Umbilical cord (tissue), 1 donor: ENCODE measurements at regions not wholly inside any gene's neighbourhood (a gene's known extent, or its start where the extent isn't known, plus 50 kb on each side); places are given as distances from the start of the nearest gene placed in this dataset.

ENCODE experiments used
- DNase-seq: peaks from one replicate; pipeline ENCODE4 v3.0.0-alpha.2; 2015; ENCODE audit warnings: low spot score

DNA sequence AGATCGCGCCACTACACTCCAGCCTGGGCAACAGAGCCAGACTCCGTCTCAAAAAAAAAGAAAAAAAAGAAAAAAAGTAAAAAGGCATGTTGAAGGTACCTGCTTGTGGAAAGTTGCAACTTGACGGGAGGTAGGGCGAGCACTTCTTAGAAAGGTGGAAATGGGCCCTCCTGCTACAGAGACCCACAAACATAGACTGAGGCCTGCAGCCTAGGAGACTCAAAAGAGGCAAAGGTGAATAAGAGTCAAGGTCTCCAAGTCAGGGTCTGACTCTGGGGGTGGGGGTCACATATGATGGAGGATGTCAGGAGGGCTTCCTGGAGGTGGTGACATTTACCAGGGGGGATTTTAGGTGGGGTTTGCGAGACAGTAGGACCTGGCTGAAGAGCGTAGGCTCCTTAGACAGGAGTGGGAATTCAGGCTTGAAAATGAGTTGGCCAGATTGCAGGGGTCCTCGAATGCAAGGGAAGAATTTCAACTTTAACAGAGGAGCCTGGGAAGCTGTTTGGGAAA, 303.0 kb downstream of the SEC14L1 start:
- no peak for DNase-seq

DNA sequence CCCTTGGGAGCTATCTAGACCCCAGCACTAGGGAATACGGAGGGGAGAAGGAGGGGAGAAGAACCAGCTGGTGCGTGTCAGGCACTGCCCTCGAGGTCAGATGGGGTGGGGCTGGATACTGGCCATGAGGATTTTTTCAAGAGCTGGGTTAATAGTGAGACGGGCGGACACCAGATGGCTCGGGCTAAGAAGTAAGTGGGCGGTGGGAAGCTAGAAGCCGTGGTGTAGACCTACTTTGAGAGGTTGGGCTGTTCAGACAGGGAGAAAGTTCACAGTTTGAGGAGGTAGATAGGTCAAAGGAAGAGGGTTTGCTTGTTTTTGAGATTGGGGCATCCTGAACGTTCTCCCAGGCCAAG, 303.8 kb downstream of the SEC14L1 start:
- DNase-seq: peak; percentile 87

DNA sequence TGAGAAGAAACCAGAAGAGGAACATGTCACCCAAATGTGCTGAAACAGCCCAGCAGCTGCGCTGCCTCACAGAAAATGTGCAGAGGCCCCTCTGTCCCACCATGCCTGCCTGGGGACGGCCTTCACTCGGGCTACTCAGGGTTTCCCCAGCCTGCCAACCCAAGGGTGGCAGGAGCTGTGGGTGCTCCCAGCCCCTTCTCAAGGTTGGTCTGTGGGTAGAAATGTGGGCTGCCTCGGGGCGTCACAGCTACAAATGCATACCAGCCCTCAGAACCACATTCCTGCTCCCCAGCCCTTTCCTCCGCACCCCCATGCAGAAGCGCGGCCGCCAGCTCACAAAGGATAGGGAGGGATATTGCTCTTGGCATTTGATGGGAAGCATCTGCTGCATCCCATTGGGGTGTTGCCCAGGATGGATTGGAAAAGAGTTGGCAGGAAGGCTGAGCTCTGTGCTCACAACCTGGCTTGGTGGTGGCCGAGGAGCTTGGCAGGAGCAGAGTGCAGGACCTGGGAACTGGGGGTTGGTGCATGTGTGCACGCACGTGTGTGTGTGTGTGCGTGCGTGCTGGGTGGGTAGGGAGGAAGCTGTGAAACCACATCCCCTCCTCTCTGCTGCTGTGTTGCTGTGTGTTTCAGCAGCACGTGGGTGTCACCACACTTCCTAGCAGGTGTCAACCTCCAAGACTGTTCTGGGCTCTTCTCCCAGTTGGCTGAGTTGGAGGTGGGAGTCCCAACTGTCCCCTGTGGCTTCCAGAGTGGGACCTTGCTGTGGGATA, 304.4 kb downstream of the SEC14L1 start:
- DNase-seq: peak; percentile 88

DNA sequence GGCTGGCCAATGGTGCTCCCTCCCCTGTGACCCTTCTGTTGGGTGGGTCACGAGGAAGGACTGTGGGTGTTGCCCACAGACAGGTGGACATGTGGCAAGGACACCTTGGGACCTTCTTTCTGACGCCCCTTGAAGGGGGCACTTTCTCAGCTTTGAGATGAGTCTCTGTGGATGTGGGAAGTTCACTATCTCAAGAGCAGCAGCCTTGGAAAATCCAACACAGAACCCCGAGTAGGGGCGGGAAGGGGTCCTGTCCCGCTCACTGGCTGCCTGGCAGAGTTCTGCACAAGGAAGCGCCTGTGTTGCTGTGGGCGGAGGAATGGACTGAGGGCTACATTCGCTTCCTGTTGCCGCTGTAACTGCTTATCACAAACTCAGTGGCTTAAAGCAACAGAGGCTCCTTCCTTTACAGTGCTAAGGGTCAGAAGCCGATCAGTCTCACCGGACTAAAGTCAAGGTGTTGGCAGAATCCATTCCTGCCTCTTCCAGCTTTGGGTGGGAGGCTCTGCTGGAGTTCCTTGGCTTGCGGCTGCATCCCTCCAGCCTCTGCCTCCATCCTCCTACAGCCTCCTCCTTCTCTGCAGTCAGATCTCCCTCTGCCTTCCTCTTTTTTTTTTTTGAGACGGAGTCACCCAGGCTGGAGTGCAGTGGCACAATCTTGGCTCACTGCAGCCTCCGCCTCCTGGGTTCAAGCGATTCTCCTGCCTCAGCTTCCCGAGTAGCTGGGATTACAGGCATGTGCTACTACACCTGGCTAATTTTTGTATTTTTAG, 305.2 kb downstream of the SEC14L1 start:
- peak; percentile 71 for DNase-seq

DNA sequence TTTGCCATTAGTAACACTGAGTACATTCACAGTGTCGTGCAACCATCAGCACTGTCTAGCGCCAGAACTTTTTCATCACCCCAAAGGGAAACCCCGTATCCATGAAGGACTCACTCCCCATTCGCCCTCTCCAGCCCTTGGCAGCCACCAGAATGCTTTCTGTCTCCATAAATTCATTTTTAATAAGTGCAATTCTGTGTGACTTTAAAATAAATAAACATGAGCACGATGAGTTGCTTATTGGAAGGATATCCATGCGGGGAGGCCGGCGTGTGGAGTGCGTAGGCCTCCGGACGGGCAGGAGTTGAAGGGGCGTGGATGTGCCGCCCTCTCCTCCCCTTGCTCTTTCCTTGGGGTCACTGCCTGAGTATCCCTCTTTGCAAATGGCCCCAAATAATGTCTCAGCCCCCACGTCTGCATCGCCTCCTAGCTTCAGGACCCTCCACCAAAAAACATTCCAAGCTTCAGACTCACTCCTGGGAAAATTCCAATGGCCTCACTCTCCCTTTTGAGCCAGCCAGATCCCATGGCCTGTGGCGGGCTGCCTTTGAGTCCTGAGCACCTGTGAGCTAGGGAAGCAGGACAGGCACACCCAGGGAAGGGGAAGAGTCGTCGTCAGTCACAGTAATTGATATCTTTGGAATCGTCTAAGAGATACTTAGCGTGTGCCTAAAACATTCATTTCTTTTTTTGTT, 306.3 kb downstream of the SEC14L1 start:
- no peak for DNase-seq

DNA sequence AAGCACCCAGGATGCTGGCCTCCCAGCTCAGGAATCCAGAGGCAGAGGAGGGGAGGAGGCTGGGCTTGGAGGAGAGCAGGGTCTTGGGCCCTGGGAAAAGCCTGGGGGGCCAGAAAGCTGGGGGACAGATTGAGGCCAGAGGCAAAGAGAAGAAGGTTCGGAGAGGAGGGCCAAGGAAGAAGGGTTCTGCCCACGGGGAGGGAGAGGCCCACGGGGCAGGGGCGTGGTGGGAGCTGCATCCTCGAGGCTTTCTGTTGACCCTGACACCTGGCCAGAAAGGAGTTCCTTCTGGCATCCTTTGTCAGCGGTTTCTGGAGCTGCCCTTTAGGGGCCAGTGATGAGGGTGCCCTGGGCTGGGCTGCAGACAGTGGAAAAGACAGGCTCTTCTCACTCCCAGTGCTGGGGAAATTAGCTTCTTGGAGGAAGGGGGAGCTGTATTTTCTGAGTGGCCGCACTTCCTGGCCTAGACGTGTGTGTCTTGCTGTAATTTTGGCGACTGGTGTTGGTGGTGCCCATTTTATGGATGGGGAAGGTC, 308.7 kb downstream of the SEC14L1 start:
- no peak for DNase-seq

DNA sequence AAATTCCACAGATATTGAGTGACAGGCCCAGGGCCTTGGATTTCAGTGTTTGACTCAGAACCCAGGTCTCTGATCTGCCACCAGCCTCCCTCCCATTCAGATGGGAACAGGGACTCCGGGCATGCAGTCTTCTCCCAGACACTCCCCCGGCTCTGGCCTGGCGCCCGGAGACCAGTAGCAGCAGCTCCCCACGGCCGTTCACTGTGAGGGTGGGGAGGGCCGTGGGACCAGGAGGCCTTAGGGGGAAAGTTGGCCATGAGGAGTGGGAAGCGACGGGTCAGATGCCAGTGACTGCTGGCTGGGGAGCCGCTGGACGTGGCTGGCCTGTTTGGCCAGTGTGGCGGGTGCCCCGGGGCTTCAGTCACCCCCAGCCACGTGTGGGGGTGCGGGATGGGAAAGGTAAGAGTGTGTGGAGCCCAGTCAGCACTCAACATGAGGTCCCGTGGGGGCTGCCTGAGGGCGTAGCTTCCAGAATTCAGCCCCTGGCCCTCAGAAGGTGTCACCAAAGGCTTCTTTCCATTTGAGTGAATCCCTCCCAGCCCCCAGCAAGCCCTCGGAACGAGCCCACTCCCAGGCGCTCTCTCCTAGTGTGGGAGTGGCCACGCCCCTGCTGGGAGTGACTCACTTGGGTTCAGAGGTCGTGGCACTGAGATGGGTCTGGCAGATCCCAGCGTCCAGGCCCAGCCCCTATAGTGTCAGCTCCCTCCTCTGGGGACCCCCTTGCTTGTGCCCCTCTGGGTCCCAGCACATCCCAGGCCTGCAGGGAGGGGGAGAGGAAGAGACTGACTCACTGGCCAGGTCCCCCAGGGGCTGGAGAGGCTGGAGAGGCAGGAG, 309.4 kb downstream of the SEC14L1 start:
- peak; percentile 90 for DNase-seq

DNA sequence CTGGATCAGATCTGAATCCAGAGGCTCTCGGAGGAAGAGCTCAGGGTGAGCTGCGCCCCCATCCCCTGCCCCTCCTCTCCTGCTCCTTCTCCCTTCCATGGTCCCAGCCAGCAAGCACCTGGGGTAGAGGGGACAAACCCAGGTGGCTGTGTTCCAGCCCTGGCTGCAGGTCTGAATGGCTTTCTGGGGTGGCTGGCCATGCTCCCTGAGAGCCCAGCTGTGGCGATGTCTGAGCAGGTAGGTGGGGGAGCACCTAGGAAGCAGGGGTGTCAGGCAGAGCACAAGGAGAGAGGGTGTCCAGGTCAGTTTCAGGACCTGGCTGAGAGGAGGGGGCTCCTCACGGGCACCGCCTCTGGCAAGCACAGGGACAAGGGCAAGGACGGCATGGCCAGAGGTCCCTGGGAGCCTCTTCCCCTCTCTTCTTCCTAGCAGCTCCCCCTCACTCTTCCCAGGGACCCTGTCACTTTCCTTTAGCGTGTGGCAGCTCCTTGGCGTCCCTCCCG, 310.0 kb downstream of the SEC14L1 start:
- DNase-seq: no peak

DNA sequence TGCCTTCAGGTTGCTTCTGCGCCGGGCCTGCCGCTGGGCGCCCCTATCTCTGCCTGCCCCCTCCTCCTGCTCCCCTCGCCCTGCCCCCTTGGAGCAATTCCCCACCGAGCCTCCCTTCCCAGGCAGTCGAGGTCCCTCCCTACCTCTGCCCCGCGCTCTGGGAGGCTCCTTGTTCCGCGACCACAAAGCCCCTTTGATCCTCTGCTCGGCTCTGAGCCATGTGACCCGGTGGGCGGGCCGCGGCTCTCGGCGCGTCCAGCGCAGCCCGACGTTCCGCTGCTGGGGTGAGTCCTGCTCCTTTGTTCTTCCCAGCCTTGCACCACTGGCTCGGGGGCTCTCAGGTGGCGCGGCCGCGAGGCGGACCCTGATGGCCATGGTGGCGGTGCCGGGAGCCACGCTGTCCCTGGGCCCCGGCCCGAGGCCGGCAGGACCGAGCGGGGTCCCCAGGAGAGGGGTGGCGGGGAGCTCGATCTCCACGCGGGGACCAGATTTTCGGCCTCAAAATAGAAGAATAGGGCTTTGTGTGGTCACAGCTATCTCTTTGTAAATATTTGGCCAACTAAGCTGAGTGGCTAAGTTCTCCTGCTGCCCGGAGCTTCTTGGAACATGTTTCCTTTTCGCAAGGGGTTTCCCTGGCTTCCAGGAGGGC, 310.6 kb downstream of the SEC14L1 start:
- peak; percentile 93 for DNase-seq

DNA sequence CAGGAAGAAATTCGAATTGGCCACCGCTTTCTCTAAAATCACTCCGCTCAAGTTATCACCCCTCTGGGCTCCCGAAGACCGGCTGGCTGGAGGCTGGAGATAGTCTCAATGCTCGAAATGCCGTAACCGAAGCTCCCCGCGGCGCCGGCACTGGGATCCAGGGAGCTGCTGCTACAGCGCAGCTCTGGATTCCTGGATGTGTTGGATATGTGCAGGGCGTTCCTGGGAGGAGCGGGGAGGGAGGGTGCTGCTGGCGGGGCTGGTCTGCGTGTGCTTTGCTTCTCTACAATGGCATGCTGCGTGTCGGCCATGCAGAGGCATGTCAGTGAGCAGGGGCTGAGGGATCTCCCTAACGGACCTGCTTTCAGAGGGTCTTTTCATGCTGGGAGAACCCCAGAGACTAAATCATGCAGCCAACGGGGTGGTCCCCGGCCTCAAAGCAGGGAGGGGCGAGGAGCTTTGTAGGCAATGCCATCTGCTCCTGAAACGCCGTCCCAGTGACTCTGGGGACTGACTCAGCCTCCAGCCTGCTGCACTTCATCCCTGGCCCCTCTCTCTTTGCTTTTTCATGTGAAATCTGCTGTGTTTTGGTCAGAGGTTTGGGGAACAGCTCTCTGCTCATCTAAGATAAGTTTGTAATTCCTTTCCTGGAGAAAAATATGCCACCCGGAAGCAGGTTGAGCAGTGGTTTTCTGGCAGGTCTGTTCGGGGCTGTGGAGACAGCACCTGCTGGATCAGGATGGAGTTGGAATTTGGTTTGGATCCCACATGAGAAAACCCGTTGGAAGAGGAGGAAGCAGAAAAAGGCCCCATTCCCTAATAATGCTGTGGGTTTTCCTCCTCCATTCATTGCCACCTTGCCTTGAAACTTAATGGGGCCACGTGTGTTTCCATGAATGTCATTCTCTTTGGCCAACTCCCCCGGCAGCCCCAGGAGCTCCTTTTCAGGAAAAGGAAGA, 311.4 kb downstream of the SEC14L1 start:
- DNase-seq: peak; percentile 93

DNA sequence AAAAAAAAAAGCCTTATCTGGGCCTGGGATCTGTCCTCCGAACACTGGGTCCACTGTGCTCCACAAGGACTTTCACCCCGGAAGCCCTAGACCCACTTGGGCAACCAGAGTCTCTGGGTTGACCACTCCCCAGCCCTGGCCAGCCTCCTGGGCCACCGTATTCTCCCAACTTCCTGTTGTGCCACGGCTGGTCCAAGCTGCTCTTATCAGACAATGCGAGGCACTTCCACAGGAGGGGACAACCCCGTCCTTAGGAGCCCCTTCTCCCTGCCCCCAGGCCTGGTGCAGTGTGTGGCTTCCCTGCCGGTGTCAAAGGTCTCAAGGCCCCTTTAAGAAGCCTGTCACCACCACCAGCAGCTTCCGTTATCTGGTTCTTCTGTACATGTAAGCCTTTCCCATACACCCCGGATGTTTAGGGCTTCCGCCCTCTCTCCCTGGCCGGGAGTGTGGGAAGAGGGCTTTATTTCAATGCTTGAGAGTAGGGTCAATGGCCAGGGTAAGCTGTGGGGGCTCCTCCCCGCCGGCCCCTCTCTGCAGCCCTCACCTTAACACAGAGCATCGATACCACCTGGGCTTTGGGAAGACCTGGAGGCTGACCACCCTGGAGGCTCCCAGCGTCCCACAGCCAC, 313.0 kb downstream of the SEC14L1 start:
- no peak for DNase-seq

DNA sequence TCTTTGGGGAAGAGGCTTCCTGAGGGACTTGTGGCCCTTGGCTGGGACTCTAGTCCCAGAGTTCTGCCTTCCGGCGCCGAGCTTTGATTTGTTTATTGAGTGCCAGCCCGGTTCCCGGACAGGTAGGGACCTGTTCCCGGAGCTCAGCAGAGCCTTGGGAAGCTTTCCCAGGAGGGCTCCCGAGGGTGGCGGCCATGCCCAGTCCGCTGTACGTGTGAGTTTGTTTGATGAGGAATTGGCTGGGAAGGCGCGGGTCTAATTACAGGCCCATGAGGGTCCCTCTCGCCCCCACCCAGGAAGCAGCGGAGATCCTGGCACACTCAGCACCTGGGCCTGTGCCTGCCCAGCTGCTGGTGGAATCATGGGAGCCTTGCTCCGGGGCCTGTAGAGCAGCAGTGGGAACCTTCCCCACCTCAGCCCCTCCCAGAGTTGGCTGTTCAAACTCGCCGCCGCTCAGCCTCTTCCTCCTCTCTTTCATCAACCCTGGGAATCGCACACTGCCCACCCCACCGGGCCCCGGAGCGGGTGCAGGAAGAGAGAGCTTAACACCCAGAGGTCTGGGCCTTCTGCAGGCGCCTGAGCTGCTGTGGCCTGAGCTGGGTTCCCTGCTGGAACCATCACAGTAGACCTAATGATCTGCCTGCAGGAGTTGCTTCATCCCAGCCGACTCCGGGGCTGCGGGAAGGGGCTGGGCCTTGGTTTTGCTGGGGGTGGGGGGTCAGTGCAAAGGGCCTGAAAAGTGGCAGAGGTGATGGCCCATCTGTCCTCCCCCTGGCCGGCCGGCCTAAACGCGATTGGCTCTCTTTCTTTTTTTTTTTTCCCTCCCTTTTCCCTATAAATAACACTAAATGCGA, 313.7 kb downstream of the SEC14L1 start:
- DNase-seq: no peak

DNA sequence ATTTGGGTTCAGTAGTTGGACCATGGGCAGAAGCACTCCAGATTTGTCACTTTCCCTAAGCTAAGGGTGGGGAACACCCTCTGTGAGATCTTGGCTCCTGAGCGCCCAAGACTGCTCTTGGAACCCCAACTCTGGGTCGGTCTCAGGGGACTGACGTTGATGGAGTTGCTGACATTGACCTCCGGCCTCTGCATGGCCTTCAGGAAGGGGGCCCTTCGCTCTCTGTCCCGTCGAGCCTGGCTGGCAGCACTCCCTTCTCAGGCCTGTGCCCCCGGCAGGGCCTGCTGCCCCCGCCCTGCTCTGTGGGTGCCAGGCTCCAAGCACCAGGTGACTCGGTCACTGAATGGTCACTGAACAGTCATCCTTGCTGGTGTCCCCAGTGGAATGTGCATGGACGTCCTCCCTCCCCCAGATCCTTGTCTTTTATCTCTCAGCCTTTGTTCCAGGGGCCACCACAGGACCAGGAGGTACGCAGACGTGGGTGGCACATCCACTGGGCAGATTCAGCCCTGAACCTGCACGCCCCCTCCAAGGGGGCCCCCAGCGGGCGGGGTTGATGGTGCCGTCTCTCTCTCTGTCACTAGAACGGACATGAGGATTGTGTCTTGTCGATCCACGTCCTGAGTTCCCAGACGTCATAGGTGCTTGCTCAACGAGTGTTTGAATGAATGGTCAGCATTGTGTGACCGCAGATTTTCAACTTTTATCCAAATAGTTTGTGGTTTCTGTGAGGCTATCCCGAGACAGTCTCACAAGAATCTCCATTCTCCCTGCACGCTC, 314.5 kb downstream of the SEC14L1 start:
- no peak for DNase-seq

DNA sequence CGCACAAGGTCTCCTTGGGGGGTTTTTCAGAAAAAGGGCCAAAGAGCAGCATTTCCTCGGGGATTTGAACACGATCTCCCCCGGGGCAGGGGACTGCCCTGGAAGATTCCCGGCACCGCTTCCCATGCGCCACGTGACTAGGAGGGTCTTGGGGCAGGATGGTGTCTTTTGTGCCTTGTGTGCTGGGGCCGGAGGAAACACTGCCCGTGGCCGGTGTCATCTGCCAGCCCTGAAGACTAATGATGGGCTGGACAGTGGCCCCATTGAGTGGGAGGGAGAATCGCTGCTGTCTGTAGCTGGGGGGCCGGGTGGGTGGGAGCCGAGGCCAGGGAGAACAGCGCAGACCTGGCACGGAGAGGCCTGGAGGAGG, 315.1 kb downstream of the SEC14L1 start:
- DNase-seq: no peak

DNA sequence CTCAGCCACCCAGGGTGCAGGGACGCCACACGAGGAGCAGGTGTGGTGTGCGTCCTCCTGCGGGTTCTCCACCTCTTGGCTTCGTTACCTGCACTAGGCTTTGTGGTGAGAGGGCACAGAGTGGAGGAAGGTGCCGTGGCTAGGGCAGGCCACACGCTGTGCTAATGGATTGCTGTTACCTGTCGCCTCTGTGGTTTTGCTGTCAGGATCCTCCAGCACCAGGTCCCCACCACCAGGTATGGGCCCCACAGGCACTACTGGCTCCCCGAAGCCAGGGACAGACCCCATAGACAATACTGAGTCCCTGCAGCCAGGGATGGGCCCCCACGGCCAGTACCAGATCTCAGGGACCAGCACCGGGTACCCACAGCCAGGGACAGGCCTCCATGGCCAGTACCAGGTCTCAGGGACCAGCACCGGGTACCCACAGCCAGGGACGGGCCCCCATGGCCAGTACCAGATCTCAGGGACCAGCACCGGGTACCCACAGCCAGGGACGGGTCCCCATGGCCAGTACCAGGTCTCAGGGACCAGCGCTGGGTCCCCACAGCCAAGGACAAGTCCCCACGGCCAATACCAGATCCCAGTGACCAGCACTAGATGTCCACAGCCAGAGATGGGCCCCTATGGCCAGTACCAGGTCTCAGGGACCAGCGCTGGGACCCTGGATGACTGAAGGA, 315.6 kb downstream of the SEC14L1 start:
- no peak for DNase-seq

DNA sequence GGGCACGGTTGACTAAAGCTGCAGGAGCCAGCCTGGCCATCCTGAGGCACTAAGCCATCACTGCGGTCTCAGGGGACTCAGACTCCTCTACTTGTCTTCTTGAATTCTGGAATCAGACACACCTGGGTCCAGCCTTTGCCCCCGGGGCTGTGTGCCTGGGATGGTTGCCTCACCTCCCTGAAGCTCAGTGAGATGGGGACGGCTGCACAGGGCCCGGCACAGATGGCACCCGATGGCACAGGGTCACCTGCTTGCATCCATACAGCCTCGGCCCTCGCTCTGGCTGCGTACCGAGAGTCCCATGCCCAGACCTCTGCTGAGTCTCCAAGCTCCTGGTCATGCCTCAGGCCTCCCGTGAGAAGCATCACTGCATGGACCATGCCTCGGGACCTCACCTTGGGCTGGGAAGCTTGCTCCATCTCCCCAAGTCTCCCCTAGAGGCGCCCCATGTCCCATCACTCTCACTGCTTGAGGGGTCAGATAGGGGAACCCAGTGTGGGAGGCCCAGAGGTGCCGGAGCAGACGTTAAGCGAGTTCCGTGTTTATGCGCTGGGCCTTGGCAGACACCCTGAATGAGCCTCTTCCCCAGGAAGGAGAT, 316.3 kb downstream of the SEC14L1 start:
- no peak for DNase-seq
